ENCODE measurements at regions not wholly inside any gene's neighbourhood (a gene's known extent, or its start where the extent isn't known, plus 50 kb on each side); places are given as distances from the start of the nearest gene placed in this dataset.

DNA sequence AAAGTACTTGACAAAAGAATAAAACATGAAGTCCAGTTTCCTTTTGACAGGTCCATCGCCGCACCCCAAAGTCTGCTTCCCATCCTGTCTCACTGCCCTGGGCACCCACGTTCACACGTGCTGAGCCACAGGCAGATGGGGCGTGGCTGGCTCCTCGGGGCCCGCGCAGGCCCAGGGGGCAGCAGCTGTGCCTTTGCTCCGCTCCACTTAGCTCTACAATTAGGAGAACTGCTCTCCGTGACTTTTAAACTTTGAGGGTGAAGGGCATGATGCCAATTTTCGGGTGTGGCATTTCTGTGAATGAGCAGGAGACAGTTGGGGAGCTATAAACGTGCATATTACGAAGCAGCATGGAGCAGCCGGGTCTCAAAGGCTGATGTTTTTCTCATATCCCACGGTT, 152.4 kb downstream of the TDRD15 start:
- TF ChIP-seq, protein P1, sequence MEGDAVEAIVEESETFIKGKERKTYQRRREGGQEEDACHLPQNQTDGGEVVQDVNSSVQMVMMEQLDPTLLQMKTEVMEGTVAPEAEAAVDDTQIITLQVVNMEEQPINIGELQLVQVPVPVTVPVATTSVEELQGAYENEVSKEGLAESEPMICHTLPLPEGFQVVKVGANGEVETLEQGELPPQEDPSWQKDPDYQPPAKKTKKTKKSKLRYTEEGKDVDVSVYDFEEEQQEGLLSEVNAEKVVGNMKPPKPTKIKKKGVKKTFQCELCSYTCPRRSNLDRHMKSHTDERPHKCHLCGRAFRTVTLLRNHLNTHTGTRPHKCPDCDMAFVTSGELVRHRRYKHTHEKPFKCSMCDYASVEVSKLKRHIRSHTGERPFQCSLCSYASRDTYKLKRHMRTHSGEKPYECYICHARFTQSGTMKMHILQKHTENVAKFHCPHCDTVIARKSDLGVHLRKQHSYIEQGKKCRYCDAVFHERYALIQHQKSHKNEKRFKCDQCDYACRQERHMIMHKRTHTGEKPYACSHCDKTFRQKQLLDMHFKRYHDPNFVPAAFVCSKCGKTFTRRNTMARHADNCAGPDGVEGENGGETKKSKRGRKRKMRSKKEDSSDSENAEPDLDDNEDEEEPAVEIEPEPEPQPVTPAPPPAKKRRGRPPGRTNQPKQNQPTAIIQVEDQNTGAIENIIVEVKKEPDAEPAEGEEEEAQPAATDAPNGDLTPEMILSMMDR (conservative IDR thresholded peaks at IDR 0.05; ENCODE audit: low read depth) = no peak
- no peak overlapping the region for H3K27ac ChIP-seq
- ChIA-PET CTCF (no interaction called here), POLR2A (ENCODE audit: low non-redundant PET) (no interaction called here)
- DNase-seq (ENCODE audit: low spot score) = no peak

DNA sequence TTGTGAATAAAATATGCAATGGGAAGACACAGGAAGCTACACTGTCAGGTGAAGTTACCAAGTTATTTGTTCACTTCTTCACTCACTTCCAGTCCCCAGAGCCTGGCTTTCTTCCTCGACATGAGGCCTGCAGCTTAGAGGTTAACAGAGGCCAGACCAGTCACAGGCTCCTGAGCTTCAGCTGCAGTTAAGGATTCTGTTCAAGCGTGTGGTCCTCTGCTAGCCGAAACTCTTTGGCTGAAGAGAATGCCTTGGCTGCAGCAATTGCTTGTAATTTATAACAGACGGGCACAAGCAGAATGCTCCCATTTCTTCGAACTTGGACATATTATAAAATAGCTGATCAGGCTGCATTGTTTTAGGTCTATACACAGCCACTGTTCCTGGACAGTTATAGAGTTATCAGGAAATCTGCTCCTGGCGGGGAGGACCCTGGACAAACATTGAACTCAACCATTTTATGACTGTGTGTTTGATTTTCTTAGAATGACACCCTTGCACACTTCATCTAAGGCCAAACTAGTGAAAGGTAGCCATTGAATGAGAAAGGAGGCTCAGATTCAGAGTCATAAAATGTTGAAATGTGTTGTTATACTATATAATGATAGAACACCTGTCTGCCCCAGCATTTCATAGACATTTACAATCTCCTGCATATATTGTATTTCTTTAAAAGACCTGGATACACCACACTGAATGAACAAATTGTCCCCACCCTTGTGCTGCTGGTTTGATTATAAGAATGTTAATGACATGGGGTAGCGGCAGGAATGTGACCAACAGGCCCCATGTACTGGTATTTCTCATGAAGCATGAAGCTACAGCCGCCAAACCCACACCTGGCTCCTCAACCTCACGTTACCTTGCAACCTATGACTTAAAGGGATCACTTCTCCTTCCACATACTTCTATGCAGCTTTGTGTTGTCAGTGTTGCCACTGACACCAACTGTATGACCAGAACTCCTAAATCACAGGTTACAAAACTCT, 153.6 kb downstream of the TDRD15 start:
- CTCF ChIA-PET = no interaction called here
- H3K27ac ChIP-seq = no peak overlapping the region
- TF ChIP-seq, protein P1 (conservative IDR thresholded peaks at IDR 0.05; ENCODE audit: low read depth) = no peak
- DNase-seq (ENCODE audit: low spot score) = no peak
- POLR2A ChIA-PET (ENCODE audit: low non-redundant PET) = no interaction called here

DNA sequence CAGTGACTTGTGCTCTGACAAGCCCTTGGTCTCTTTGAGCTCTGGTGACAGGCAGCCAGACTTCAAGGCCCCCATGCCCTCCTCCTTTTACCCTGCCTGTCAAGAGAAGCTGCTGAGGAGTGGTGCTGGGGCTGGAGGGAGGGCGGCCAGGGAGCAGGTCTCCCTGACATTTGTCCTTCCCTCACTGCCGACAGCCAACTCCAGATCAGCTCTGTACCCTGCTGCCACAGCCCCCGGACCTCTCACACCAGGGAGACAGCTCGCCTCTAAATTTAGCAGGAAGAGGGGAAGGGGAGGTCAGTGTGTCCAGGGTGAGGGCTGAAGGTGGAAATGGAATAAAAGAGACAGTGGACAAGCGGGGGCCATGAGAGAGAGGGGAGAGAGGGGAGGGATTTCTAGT, 155.8 kb downstream of the TDRD15 start:
- TF ChIP-seq, protein P1 (conservative IDR thresholded peaks at IDR 0.05; ENCODE audit: low read depth) = no peak
- ChIA-PET CTCF (interaction anchor here (0.7 kb wide), 1 partner anchor 250 kb away, joined by 3 read pairs; no protein-coding TSS in a partner anchor), POLR2A (ENCODE audit: low non-redundant PET) (no interaction called here)
- H3K27ac ChIP-seq = no peak overlapping the region
- DNase-seq (ENCODE audit: low spot score) = no peak

DNA sequence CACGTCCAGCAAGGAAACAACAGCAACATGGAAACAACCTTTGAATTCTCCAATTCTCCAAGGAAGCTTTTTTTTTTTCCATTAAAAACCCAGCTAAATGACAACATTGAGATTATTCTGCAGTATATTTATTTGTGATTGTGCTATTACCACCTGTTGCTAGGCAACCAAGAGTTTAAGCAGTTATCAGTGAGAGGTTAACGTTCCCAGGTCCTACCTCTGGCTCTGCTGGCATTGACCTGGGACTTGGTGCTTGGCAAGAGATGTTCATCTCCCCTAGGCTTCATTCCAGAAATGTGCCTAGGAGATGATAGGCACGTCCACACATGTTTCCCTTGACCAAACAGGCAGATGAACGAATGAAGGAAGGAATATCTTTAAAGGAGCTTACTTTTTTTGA, 157.0 kb downstream of the TDRD15 start:
- TF ChIP-seq, protein P1 (conservative IDR thresholded peaks at IDR 0.05; ENCODE audit: low read depth) = no peak

DNA sequence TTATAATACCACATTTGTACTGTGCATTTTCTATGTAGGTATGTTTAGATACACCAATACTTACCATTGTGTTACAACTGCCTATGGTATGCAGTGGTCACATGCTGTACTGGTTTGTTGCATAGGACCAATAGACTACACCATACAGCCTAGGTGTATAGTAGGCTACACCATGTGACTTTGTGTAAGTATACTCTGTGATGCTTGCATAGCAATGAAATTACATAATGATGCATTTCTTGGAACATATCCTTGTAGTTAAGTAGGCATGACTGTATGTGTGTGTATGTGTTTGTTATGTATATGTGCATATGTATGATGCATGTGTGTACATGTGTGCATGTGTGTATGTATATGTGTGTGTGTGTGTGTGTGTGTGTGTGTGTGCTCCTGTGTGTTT, 157.6 kb downstream of the TDRD15 start:
- POLR2A ChIA-PET (ENCODE audit: low non-redundant PET) = no interaction called here
- TF ChIP-seq, protein P1 (conservative IDR thresholded peaks at IDR 0.05; ENCODE audit: low read depth) = no peak
- CTCF ChIA-PET = no interaction called here
- no peak for DNase-seq (ENCODE audit: low spot score)
- H3K27ac ChIP-seq = no peak overlapping the region

More for the DNA sequence above, 157.0 kb downstream of the TDRD15 start:
- DNase-seq (ENCODE audit: low spot score) = no peak
- ChIA-PET CTCF (no interaction called here), POLR2A (ENCODE audit: low non-redundant PET) (no interaction called here)
- no peak overlapping the region for H3K27ac ChIP-seq

- TF ChIP-seq, protein P1 (conservative IDR thresholded peaks at IDR 0.05; ENCODE audit: low read depth) = no peak
- CTCF ChIA-PET = no interaction called here
- no peak overlapping the region for H3K27ac ChIP-seq
- POLR2A ChIA-PET (ENCODE audit: low non-redundant PET) = no interaction called here
- DNase-seq (ENCODE audit: low spot score) = no peak
Observed at GRCh38 chr2:21281791-21282514, 158.2 kb downstream of the TDRD15 start.
